GM23248 (cell line): ENCODE measurements at regions not wholly inside any gene's neighbourhood (a gene's known extent, or its start where the extent isn't known, plus 50 kb on each side); places are given as distances from the start of the nearest gene placed in this dataset.

Experiments
- EZH2 ChIP-seq: fragments of 200-600 bp; sonication (generic); IDR thresholded peaks from 2 replicates; pipeline ENCODE4 v1.6.1; 2018; ENCODE audit warnings: antibody characterized with exemption, mild to moderate bottlenecking; ENCODE audit not compliant: insufficient read depth, poor library complexity, severe bottlenecking
- EZH2phosphoT487 ChIP-seq: fragments of 200-600 bp; sonication (generic); IDR thresholded peaks from 2 replicates; pipeline ENCODE4 v1.6.1; 2018; ENCODE audit warnings: antibody characterized with exemption, moderate library complexity, mild to moderate bottlenecking, low read depth; ENCODE audit not compliant: insufficient read depth

- TF ChIP-seq EZH2phosphoT487, result no peak
- TF ChIP-seq EZH2, result no peak
These were observed 355.5 kb downstream of the TGFB2 start for GRCh38 chr1:218700666-218701065.
